NB4 (cell line): ENCODE measurements at regions not wholly inside any gene's neighbourhood (a gene's known extent, or its start where the extent isn't known, plus 50 kb on each side); places are given as distances from the start of the nearest gene placed in this dataset.

ENCODE experiments used
- DNase-seq: peaks from one replicate; pipeline ENCODE4 v3.0.0; 2010; ENCODE audit warnings: low read depth
- H3K4me3 ChIP-seq: one replicate; pipeline ENCODE4 v1.5.1; 2011; ENCODE audit warnings: mild to moderate bottlenecking, low read depth, low read length, moderate library complexity
- CTCF ChIP-seq: IDR thresholded peaks from one replicate; pipeline ENCODE4 v1.5.1; 2012; ENCODE audit warnings: low read depth, low read length
- MAX ChIP-seq: IDR thresholded peaks from 2 replicates; pipeline ENCODE4 v1.6.1; 2011; ENCODE audit warnings: low read depth, low read length
- MYC ChIP-seq: IDR thresholded peaks from 2 replicates; pipeline ENCODE4 v1.6.1; 2011; ENCODE audit warnings: low read depth, low read length
- POLR2A ChIP-seq: IDR thresholded peaks from 2 replicates; pipeline ENCODE4 v1.6.1; 2011; ENCODE audit warnings: mild to moderate bottlenecking; ENCODE audit not compliant: insufficient read length; ENCODE audit errors: extremely low read depth

- no peak overlapping the region for H3K4me3 ChIP-seq
- no peak for DNase-seq
- TF ChIP-seq MYC (no peak), POLR2A (no peak), MAX (no peak), CTCF (no peak)
These were observed 169.7 kb downstream of the HAO1 start for GRCh38 chr20:7770578-7770977.

- no peak for TF ChIP-seq MAX
- TF ChIP-seq POLR2A: no peak
- no peak for TF ChIP-seq MYC
- TF ChIP-seq CTCF: no peak
- DNase-seq: no peak
These were observed 167.9 kb downstream of the HAO1 start for GRCh38 chr20:7772371-7772770.

GRCh38 chr20:7773511-7773910, 166.7 kb downstream of the HAO1 start:
- TF ChIP-seq MAX: no peak
- TF ChIP-seq MYC: no peak
- no peak for TF ChIP-seq CTCF
- no peak for TF ChIP-seq POLR2A
- no peak for DNase-seq

More at GRCh38 chr20:7772371-7772770, 167.9 kb downstream of the HAO1 start:
- H3K4me3 ChIP-seq: no peak overlapping the region

GRCh38 chr20:7775072-7775471, 165.2 kb downstream of the HAO1 start:
- H3K4me3 ChIP-seq: no peak overlapping the region
- no peak for DNase-seq
- TF ChIP-seq POLR2A (no peak), MYC (no peak), CTCF (no peak), MAX (no peak)

More at GRCh38 chr20:7773511-7773910, 166.7 kb downstream of the HAO1 start:
- H3K4me3 ChIP-seq: no peak overlapping the region

GRCh38 chr20:7776148-7776547, 164.1 kb downstream of the HAO1 start:
- no peak overlapping the region for H3K4me3 ChIP-seq
- TF ChIP-seq POLR2A: no peak
- no peak for TF ChIP-seq CTCF
- TF ChIP-seq MAX: no peak
- TF ChIP-seq MYC: no peak
- no peak for DNase-seq

GRCh38 chr20:7790189-7790588, 150.1 kb downstream of the HAO1 start:
- H3K4me3 ChIP-seq: no peak overlapping the region
- DNase-seq: no peak
- TF ChIP-seq CTCF (no peak), POLR2A (no peak), MAX (no peak), MYC (no peak)
